ENCODE measurements at regions not wholly inside any gene's neighbourhood (a gene's known extent, or its start where the extent isn't known, plus 50 kb on each side); places are given as distances from the start of the nearest gene placed in this dataset.

GRCh38 chr3:20529911-20530310 is 343.9 kb upstream of the SGO1 start:
- TF ChIP-seq CTCF (conservative IDR thresholded peaks at IDR 0.05; ENCODE audit: low read depth in 2 of 2) = no peak
- no peak for TF ChIP-seq EZH2phosphoT487 (IDR thresholded peaks at IDR 0.05; ENCODE audit: unreplicated experiment)
- TF ChIP-seq REST (IDR thresholded peaks at IDR 0.05; ENCODE audit: unreplicated experiment) = no peak
- no peak for TF ChIP-seq EZH2 (IDR thresholded peaks at IDR 0.05; ENCODE audit: low read depth, unreplicated experiment)
- TF ChIP-seq POLR2AphosphoS5 (IDR thresholded peaks at IDR 0.05; ENCODE audit: low read depth) = no peak
- no peak for TF ChIP-seq ETS1 (IDR thresholded peaks at IDR 0.05)
- no peak for TF ChIP-seq ZNF114 (CRISPR knock-in tag; IDR thresholded peaks at IDR 0.05)
- TF ChIP-seq ZNF331 (CRISPR knock-in tag; IDR thresholded peaks at IDR 0.05; ENCODE audit: low read depth) = no peak
- no peak for TF ChIP-seq JUNB (IDR thresholded peaks at IDR 0.05; ENCODE audit: unreplicated experiment)
- TF ChIP-seq CREB1 (CRISPR knock-in tag; IDR thresholded peaks at IDR 0.05; ENCODE audit: low read depth) = no peak
- no peak for TF ChIP-seq NANOG (IDR thresholded peaks at IDR 0.05; ENCODE audit: borderline replicate concordance)
- no peak for TF ChIP-seq STAT1 (IDR thresholded peaks at IDR 0.05; ENCODE audit: unreplicated experiment)
- no peak for TF ChIP-seq ZNF462 (CRISPR knock-in tag; IDR thresholded peaks at IDR 0.05)
